Neuron (in vitro differentiated cells): ENCODE measurements at regions not wholly inside any gene's neighbourhood (a gene's known extent, or its start where the extent isn't known, plus 50 kb on each side); places are given as distances from the start of the nearest gene placed in this dataset.

Experiments
- H2AFZ ChIP-seq: one replicate; pipeline ENCODE4 v1.6.1; 2013; ENCODE audit warnings: low read depth, mild to moderate bottlenecking, inconsistent platforms, low read length, moderate library complexity
- H3K27me3 ChIP-seq: one replicate; pipeline ENCODE4 v1.6.1; 2013; ENCODE audit warnings: low read length; ENCODE audit not compliant: insufficient read depth
- H3K36me3 ChIP-seq: one replicate; pipeline ENCODE4 v1.6.1; 2013; ENCODE audit warnings: low read length; ENCODE audit not compliant: insufficient read depth
- H3K4me1 ChIP-seq: one replicate; pipeline ENCODE4 v1.6.1; 2013; ENCODE audit warnings: low read length; ENCODE audit not compliant: insufficient read depth
- H3K4me3 ChIP-seq: 2 replicates; pipeline ENCODE4 v1.5.1; 2013; ENCODE audit warnings: mild to moderate bottlenecking, low read length, moderate library complexity
- H3K9me3 ChIP-seq: one replicate; pipeline ENCODE4 v1.6.1; 2013; ENCODE audit warnings: low read length

GRCh38 chr1:57530206-57530910 is 106.5 kb upstream of the DAB1 start:
- H3K4me1 ChIP-seq, result no peaks in the 10 kb centered on the region
- no peak overlapping the region for H3K4me3 ChIP-seq
- H3K27me3 ChIP-seq, result no peaks in the 10 kb centered on the region
- H3K36me3 ChIP-seq, result no peaks in the 10 kb centered on the region
- H3K9me3 ChIP-seq, result no peaks in the 10 kb centered on the region
- H2AFZ ChIP-seq, result no peak overlapping the region

- Histone ChIP-seq H3K4me3 (no peak overlapping the region), H2AFZ (no peak overlapping the region), H3K36me3 (no peaks in the 10 kb centered on the region), H3K4me1 (no peaks in the 10 kb centered on the region), H3K27me3 (no peaks in the 10 kb centered on the region), H3K9me3 (no peaks in the 10 kb centered on the region)
Observed at GRCh38 chr1:57522575-57522974, 98.7 kb upstream of the DAB1 start.

- no peaks in the 10 kb centered on the region for H3K4me1 ChIP-seq
- no peak overlapping the region for H3K4me3 ChIP-seq
- no peak overlapping the region for H2AFZ ChIP-seq
- H3K36me3 ChIP-seq, result no peaks in the 10 kb centered on the region
- no peaks in the 10 kb centered on the region for H3K27me3 ChIP-seq
- no peaks in the 10 kb centered on the region for H3K9me3 ChIP-seq
Observed at GRCh38 chr1:57520743-57521515, 97.1 kb upstream of the DAB1 start.

- Histone ChIP-seq H3K36me3 (no peaks in the 10 kb centered on the region), H3K4me3 (no peak overlapping the region), H2AFZ (no peak overlapping the region), H3K4me1 (no peaks in the 10 kb centered on the region), H3K9me3 (no peaks in the 10 kb centered on the region), H3K27me3 (no peaks in the 10 kb centered on the region)
Observed at GRCh38 chr1:57518496-57518895, 94.6 kb upstream of the DAB1 start.

GRCh38 chr1:57517587-57518374 is 93.9 kb upstream of the DAB1 start:
- Histone ChIP-seq H3K36me3 (no peaks in the 10 kb centered on the region), H3K4me1 (no peaks in the 10 kb centered on the region), H3K27me3 (no peaks in the 10 kb centered on the region)

GRCh38 chr1:57512386-57512785 is 88.5 kb upstream of the DAB1 start:
- no peak overlapping the region for H3K4me3 ChIP-seq

More at GRCh38 chr1:57517587-57518374, 93.9 kb upstream of the DAB1 start:
- H2AFZ ChIP-seq, result no peak overlapping the region
- no peak overlapping the region for H3K4me3 ChIP-seq
- H3K9me3 ChIP-seq, result no peaks in the 10 kb centered on the region

GRCh38 chr1:57506941-57507340 is 83.1 kb upstream of the DAB1 start:
- no peaks in the 10 kb centered on the region for H3K27me3 ChIP-seq
- no peak overlapping the region for H3K4me3 ChIP-seq
- no peak overlapping the region for H2AFZ ChIP-seq

More at GRCh38 chr1:57512386-57512785, 88.5 kb upstream of the DAB1 start:
- Histone ChIP-seq H3K36me3 (no peaks in the 10 kb centered on the region), H3K9me3 (no peaks in the 10 kb centered on the region), H3K4me1 (no peaks in the 10 kb centered on the region), H2AFZ (no peak overlapping the region), H3K27me3 (no peaks in the 10 kb centered on the region)

GRCh38 chr1:57503337-57503736 is 79.5 kb upstream of the DAB1 start:
- Histone ChIP-seq H3K4me1 (no peaks in the 10 kb centered on the region), H3K9me3 (no peaks in the 10 kb centered on the region), H2AFZ (no peak overlapping the region), H3K27me3 (no peaks in the 10 kb centered on the region), H3K4me3 (no peak overlapping the region), H3K36me3 (no peaks in the 10 kb centered on the region)

More at GRCh38 chr1:57506941-57507340, 83.1 kb upstream of the DAB1 start:
- H3K4me1 ChIP-seq, result no peaks in the 10 kb centered on the region
- H3K9me3 ChIP-seq, result no peaks in the 10 kb centered on the region
- H3K36me3 ChIP-seq, result no peaks in the 10 kb centered on the region

GRCh38 chr1:57500136-57500830 is 76.4 kb upstream of the DAB1 start:
- no peak overlapping the region for H2AFZ ChIP-seq
- H3K9me3 ChIP-seq, result no peaks in the 10 kb centered on the region
- no peaks in the 10 kb centered on the region for H3K4me1 ChIP-seq
- H3K36me3 ChIP-seq, result no peaks in the 10 kb centered on the region
- no peak overlapping the region for H3K4me3 ChIP-seq
- no peaks in the 10 kb centered on the region for H3K27me3 ChIP-seq

GRCh38 chr1:57494530-57495079 is 70.7 kb upstream of the DAB1 start:
- Histone ChIP-seq H2AFZ (no peak overlapping the region), H3K4me1 (peaks cover 17% of the 10 kb centered on the region), H3K36me3 (no peaks in the 10 kb centered on the region), H3K9me3 (no peaks in the 10 kb centered on the region), H3K4me3 (no peak overlapping the region), H3K27me3 (no peaks in the 10 kb centered on the region)

GRCh38 chr1:57492586-57493226 is 68.8 kb upstream of the DAB1 start:
- H2AFZ ChIP-seq, result no peak overlapping the region
- H3K4me1 ChIP-seq, result peaks cover 25% of the 10 kb centered on the region
- no peak overlapping the region for H3K4me3 ChIP-seq
- no peaks in the 10 kb centered on the region for H3K9me3 ChIP-seq
- no peaks in the 10 kb centered on the region for H3K36me3 ChIP-seq
- no peaks in the 10 kb centered on the region for H3K27me3 ChIP-seq

- no peaks in the 10 kb centered on the region for H3K36me3 ChIP-seq
- peaks cover 25% of the 10 kb centered on the region for H3K4me1 ChIP-seq
- no peaks in the 10 kb centered on the region for H3K27me3 ChIP-seq
- no peak overlapping the region for H2AFZ ChIP-seq
- no peaks in the 10 kb centered on the region for H3K9me3 ChIP-seq
- no peak overlapping the region for H3K4me3 ChIP-seq
Observed at GRCh38 chr1:57489358-57490036, 65.6 kb upstream of the DAB1 start.
